WTC11 (cell line): ENCODE measurements at regions not wholly inside any gene's neighbourhood (a gene's known extent, or its start where the extent isn't known, plus 50 kb on each side); places are given as distances from the start of the nearest gene placed in this dataset.

Experiments
- KAT7 ChIP-seq: sonication (generic); formaldehyde crosslinking; IDR thresholded peaks from 2 replicates; pipeline ENCODE4 v1.8.1; 2023; ENCODE audit warnings: missing genetic modification reagents, mild to moderate bottlenecking, borderline replicate concordance
- NR1H2 ChIP-seq: sonication (generic); formaldehyde crosslinking; IDR thresholded peaks from 2 replicates; pipeline ENCODE4 v1.9.0; 2021; ENCODE audit warnings: mild to moderate bottlenecking, moderate library complexity, missing genetic modification reagents
- SMAD3 ChIP-seq: sonication (generic); formaldehyde crosslinking; IDR thresholded peaks from 2 replicates; pipeline ENCODE4 v1.8.0; 2022; ENCODE audit warnings: missing genetic modification reagents, mild to moderate bottlenecking, borderline replicate concordance
- ZNF396 ChIP-seq: fragments of 250-450 bp; sonication (Bioruptor Pico); IDR thresholded peaks from 2 replicates; pipeline ENCODE4 v1.8.0; 2021; ENCODE audit warnings: mild to moderate bottlenecking, moderate library complexity, borderline replicate concordance
- TF ChIP-seq, protein P1 (sequence below): fragments of 200-600 bp; IDR thresholded peaks from 2 replicates; pipeline ENCODE4 v1.8.0; 2022; ENCODE audit warnings: antibody characterized with exemption
- TF ChIP-seq, protein P2 (sequence below): sonication (generic); formaldehyde crosslinking; IDR thresholded peaks from 2 replicates; pipeline ENCODE4 v1.8.0; 2022; ENCODE audit warnings: mild to moderate bottlenecking, missing genetic modification reagents
- TF ChIP-seq, protein P3 (sequence below): fragments of 250-450 bp; sonication (Bioruptor Pico); IDR thresholded peaks from 2 replicates; pipeline ENCODE4 v1.9.0; 2021; ENCODE audit warnings: moderate library complexity, mild to moderate bottlenecking, inconsistent platforms, borderline replicate concordance
- TF ChIP-seq, protein P4 (sequence below): sonication (generic); formaldehyde crosslinking; IDR thresholded peaks from 2 replicates; pipeline ENCODE4 v1.8.1; 2023; ENCODE audit warnings: mild to moderate bottlenecking, missing genetic modification reagents, moderate library complexity
- TF ChIP-seq, protein P5 (sequence below): fragments of 250-450 bp; sonication (Bioruptor Pico); IDR thresholded peaks from 2 replicates; pipeline ENCODE4 v2.1.2; 2022; ENCODE audit warnings: mild to moderate bottlenecking, moderate library complexity

DNA sequence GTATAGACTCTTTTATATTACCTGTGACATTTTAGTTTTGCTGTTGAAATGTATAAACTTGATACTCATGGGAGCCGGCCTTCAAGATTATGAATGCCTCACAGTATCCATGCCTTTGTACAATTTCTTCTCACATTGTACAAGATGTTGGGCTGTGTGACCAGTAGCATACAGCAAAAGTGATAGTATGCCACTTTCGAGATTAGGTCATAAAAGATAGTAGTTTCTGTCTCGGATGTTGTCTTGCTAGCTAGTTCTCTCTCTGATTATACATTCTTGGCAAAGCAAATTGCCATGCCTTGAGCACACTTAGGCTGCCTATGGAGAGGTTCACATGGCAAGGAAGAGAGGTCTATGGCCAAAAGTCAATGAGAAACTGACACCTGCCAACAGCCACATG, 1309.8 kb upstream of the CDH8 start:
- TF ChIP-seq, protein P1, sequence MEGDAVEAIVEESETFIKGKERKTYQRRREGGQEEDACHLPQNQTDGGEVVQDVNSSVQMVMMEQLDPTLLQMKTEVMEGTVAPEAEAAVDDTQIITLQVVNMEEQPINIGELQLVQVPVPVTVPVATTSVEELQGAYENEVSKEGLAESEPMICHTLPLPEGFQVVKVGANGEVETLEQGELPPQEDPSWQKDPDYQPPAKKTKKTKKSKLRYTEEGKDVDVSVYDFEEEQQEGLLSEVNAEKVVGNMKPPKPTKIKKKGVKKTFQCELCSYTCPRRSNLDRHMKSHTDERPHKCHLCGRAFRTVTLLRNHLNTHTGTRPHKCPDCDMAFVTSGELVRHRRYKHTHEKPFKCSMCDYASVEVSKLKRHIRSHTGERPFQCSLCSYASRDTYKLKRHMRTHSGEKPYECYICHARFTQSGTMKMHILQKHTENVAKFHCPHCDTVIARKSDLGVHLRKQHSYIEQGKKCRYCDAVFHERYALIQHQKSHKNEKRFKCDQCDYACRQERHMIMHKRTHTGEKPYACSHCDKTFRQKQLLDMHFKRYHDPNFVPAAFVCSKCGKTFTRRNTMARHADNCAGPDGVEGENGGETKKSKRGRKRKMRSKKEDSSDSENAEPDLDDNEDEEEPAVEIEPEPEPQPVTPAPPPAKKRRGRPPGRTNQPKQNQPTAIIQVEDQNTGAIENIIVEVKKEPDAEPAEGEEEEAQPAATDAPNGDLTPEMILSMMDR: no peak
- TF ChIP-seq, protein P2, sequence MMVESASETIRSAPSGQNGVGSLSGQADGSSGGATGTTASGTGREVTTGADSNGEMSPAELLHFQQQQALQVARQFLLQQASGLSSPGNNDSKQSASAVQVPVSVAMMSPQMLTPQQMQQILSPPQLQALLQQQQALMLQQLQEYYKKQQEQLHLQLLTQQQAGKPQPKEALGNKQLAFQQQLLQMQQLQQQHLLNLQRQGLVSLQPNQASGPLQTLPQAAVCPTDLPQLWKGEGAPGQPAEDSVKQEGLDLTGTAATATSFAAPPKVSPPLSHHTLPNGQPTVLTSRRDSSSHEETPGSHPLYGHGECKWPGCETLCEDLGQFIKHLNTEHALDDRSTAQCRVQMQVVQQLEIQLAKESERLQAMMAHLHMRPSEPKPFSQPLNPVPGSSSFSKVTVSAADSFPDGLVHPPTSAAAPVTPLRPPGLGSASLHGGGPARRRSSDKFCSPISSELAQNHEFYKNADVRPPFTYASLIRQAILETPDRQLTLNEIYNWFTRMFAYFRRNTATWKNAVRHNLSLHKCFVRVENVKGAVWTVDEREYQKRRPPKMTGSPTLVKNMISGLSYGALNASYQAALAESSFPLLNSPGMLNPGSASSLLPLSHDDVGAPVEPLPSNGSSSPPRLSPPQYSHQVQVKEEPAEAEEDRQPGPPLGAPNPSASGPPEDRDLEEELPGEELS (CRISPR knock-in tag): no peak
- TF ChIP-seq, protein P3, sequence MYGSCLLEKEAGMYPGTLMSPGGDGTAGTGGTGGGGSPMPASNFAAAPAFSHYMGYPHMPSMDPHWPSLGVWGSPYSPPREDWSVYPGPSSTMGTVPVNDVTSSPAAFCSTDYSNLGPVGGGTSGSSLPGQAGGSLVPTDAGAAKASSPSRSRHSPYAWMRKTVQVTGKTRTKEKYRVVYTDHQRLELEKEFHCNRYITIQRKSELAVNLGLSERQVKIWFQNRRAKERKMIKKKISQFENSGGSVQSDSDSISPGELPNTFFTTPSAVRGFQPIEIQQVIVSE: no peak
- no peak for TF ChIP-seq SMAD3
- no peak for TF ChIP-seq ZNF396 (CRISPR knock-in tag)
- TF ChIP-seq KAT7: no peak
- TF ChIP-seq, protein P4, sequence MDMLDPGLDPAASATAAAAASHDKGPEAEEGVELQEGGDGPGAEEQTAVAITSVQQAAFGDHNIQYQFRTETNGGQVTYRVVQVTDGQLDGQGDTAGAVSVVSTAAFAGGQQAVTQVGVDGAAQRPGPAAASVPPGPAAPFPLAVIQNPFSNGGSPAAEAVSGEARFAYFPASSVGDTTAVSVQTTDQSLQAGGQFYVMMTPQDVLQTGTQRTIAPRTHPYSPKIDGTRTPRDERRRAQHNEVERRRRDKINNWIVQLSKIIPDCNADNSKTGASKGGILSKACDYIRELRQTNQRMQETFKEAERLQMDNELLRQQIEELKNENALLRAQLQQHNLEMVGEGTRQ (CRISPR knock-in tag): no peak
- no peak for TF ChIP-seq NR1H2 (CRISPR knock-in tag)
- TF ChIP-seq, protein P5, sequence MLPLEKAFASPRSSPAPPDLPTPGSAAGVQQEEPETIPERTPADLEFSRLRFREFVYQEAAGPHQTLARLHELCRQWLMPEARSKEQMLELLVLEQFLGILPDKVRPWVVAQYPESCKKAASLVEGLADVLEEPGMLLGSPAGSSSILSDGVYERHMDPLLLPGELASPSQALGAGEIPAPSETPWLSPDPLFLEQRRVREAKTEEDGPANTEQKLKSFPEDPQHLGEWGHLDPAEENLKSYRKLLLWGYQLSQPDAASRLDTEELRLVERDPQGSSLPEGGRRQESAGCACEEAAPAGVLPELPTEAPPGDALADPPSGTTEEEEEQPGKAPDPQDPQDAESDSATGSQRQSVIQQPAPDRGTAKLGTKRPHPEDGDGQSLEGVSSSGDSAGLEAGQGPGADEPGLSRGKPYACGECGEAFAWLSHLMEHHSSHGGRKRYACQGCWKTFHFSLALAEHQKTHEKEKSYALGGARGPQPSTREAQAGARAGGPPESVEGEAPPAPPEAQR (CRISPR knock-in tag): no peak
